ENCODE measurements at regions not wholly inside any gene's neighbourhood (a gene's known extent, or its start where the extent isn't known, plus 50 kb on each side); places are given as distances from the start of the nearest gene placed in this dataset.
A peak's percentile ranks its signal among the peaks of the same experiment; 100 is the strongest.
"Not testable (repeated sequence)": the region's sequence is repeated elsewhere in the genome, so short reads cannot be mapped to it uniquely, and the experiment has no call there.

GRCh38 chr10:43855667-43856210 is 207.1 kb upstream of the ZNF32 start:
- no peak for DNase-seq (ENCODE audit: low read depth in 2 of 2)

- no peak for DNase-seq (ENCODE audit: low read depth in 2 of 2)
Observed at GRCh38 chr10:43854007-43854406, 205.3 kb upstream of the ZNF32 start.

- no peak for DNase-seq (ENCODE audit: low read depth in 2 of 2)
Observed at GRCh38 chr10:43853369-43853768, 204.7 kb upstream of the ZNF32 start.

- no peak for DNase-seq (ENCODE audit: low read depth in 2 of 2)
Observed at GRCh38 chr10:43852644-43853214, 204.0 kb upstream of the ZNF32 start.

- no peak for DNase-seq (ENCODE audit: low read depth in 2 of 2)
Observed at GRCh38 chr10:43852149-43852548, 203.5 kb upstream of the ZNF32 start.

- no peak for DNase-seq (ENCODE audit: low read depth in 2 of 2)
Observed at GRCh38 chr10:43851030-43851429, 202.3 kb upstream of the ZNF32 start.

GRCh38 chr10:43849551-43849950 is 200.9 kb upstream of the ZNF32 start:
- no peak for DNase-seq (ENCODE audit: low read depth in 2 of 2)

- no peak for DNase-seq (ENCODE audit: low read depth in 2 of 2)
Observed at GRCh38 chr10:43846968-43847367, 198.3 kb upstream of the ZNF32 start.

- DNase-seq (ENCODE audit: low read depth in 2 of 2) = peak; percentile 16 to 20
Observed at GRCh38 chr10:43846187-43846680, 197.6 kb upstream of the ZNF32 start.

- no peak for DNase-seq (ENCODE audit: low read depth in 2 of 2)
Observed at GRCh38 chr10:43845121-43845520, 196.4 kb upstream of the ZNF32 start.

GRCh38 chr10:43844221-43844620 is 195.5 kb upstream of the ZNF32 start:
- DNase-seq (ENCODE audit: low read depth in 2 of 2) = no peak

- no peak for DNase-seq (ENCODE audit: low read depth in 2 of 2)
Observed at GRCh38 chr10:43843321-43844101, 194.8 kb upstream of the ZNF32 start.

- no peak for DNase-seq (ENCODE audit: low read depth in 2 of 2)
Observed at GRCh38 chr10:43842496-43842895, 193.8 kb upstream of the ZNF32 start.

GRCh38 chr10:43842072-43842471 is 193.4 kb upstream of the ZNF32 start:
- no peak for DNase-seq (ENCODE audit: low read depth in 2 of 2)

- DNase-seq (ENCODE audit: low read depth in 2 of 2) = no peak
Observed at GRCh38 chr10:43839973-43840372, 191.3 kb upstream of the ZNF32 start.

GRCh38 chr10:43834751-43835150 is 186.1 kb upstream of the ZNF32 start:
- not testable (repeated sequence) for DNase-seq (ENCODE audit: low read depth in 2 of 2)

- DNase-seq (ENCODE audit: low read depth in 2 of 2) = no peak
Observed at GRCh38 chr10:43827853-43828252, 179.2 kb upstream of the ZNF32 start.

- DNase-seq (ENCODE audit: low read depth in 2 of 2) = no peak
Observed at GRCh38 chr10:43825984-43826383, 177.3 kb upstream of the ZNF32 start.

- DNase-seq (ENCODE audit: low read depth in 2 of 2) = no peak
Observed at GRCh38 chr10:43825421-43825820, 176.7 kb upstream of the ZNF32 start.

GRCh38 chr10:43824934-43825333 is 176.3 kb upstream of the ZNF32 start:
- no peak for DNase-seq (ENCODE audit: low read depth in 2 of 2)

- DNase-seq (ENCODE audit: low read depth in 2 of 2) = no peak
Observed at GRCh38 chr10:43822631-43823580, 174.2 kb upstream of the ZNF32 start.

GRCh38 chr10:43821103-43821502 is 172.4 kb upstream of the ZNF32 start:
- DNase-seq (ENCODE audit: low read depth in 2 of 2) = no peak

All from stimulated activated CD8-positive, alpha-beta memory T cell treated with anti-CD3 and anti-CD28 coated beads, Interleukin-2, amount 100 ng/mL, for 48 hours (primary cell).